CD4-positive, alpha-beta T cell (primary cell): ENCODE measurements at regions not wholly inside any gene's neighbourhood (a gene's known extent, or its start where the extent isn't known, plus 50 kb on each side); places are given as distances from the start of the nearest gene placed in this dataset.

Experiments
- ATAC-seq: fragments of 200-7000 bp; cut with Tn5 transposase; one replicate; pipeline ENCODE4 v1.10.0; 2022; ENCODE audit warnings: mild to moderate bottlenecking; ENCODE audit not compliant: poor library complexity
- CTCF ChIA-PET: fragments of 350-600 bp; sonication (Branson Sonifier 250); formaldehyde crosslinking; loops from one replicate; lab custom pipeline; 2021; ENCODE audit warnings: antibody characterized with exemption, inconsistent platforms; lab: Charles Lee
- POLR2A ChIA-PET: fragments of 350-600 bp; sonication (Branson Sonifier 250); formaldehyde crosslinking; loops from one replicate; lab custom pipeline; 2021; ENCODE audit warnings: antibody characterized with exemption, inconsistent platforms; lab: Charles Lee
- DNase-seq, 14 experiments: peaks; one replicate each; pipeline ENCODE4 v3.0.0-alpha.2; 2013 to 2020; ENCODE audit warnings: mixed read lengths in 2 of 14
- H3K27ac ChIP-seq, 2 donors: one replicate each; pipeline versions ENCODE4 v1.5.1 to v1.7.0; 2013; ENCODE audit warnings: low read length in 2 of 2, low read depth in 1 of 2, mild to moderate bottlenecking in 1 of 2
- H3K27me3 ChIP-seq, 2 experiments: 1 replicate in 1 of 2; 2 replicates in 1 of 2; pipeline versions ENCODE4 v1.6.1 to v1.7.0; 2013; ENCODE audit warnings: low read length in 2 of 2, control low read depth in 1 of 2, mild to moderate bottlenecking in 1 of 2, moderate library complexity in 1 of 2; ENCODE audit not compliant: insufficient read depth in 2 of 2, control insufficient read depth in 1 of 2
- H3K36me3 ChIP-seq: one replicate; pipeline ENCODE4 v1.6.1; 2013; ENCODE audit warnings: low read length, control low read depth; ENCODE audit not compliant: insufficient read depth
- H3K4me1 ChIP-seq: one replicate; pipeline ENCODE4 v1.6.1; 2013; ENCODE audit warnings: low read length, control low read depth; ENCODE audit not compliant: insufficient read depth
- H3K4me3 ChIP-seq: one replicate; pipeline ENCODE4 v1.5.1; 2013; ENCODE audit warnings: mild to moderate bottlenecking, low read length, moderate library complexity
- H3K9me3 ChIP-seq, 2 experiments: 1 replicate in 1 of 2; 2 replicates in 1 of 2; pipeline versions ENCODE4 v1.6.1 to v1.7.0; 2013; ENCODE audit warnings: low read length in 2 of 2, mild to moderate bottlenecking in 2 of 2, control low read depth in 1 of 2, moderate library complexity in 1 of 2; ENCODE audit not compliant: control insufficient read depth in 1 of 2, insufficient read depth in 1 of 2
- H3K27ac Mint-ChIP-seq: one replicate; pipeline ENCODE4 v1.8.0; 2020; ENCODE audit warnings: mixed read lengths
- H3K27me3 Mint-ChIP-seq: one replicate; pipeline ENCODE4 v1.8.0; 2021; ENCODE audit warnings: mixed read lengths
- H3K36me3 Mint-ChIP-seq: one replicate; pipeline ENCODE4 v1.8.0; 2021; ENCODE audit warnings: low read depth, mixed read lengths
- H3K4me1 Mint-ChIP-seq: one replicate; pipeline ENCODE4 v1.8.0; 2021; ENCODE audit warnings: low read depth, mixed read lengths
- H3K4me3 Mint-ChIP-seq: one replicate; pipeline ENCODE4 v1.8.0; 2020; ENCODE audit warnings: mild to moderate bottlenecking, mixed read lengths
- H3K9me3 Mint-ChIP-seq: one replicate; pipeline ENCODE4 v1.8.0; 2020; ENCODE audit warnings: mixed read lengths
- intact Hi-C, 2 experiments: fragments of 100-400 bp; cut with DNase I in 1 of 2; cut with micrococcal nuclease in 1 of 2; formaldehyde crosslinking; loops; one replicate each; pipeline versions ENCODE4 v1.15.1 to v1.9.0; 2023 to 2025; cut with DNase I, micrococcal nuclease
- TF ChIP-seq, protein P1 (sequence below): fragments of 200-600 bp; IDR thresholded peaks from one replicate; pipeline ENCODE4 v1.8.0; 2022; ENCODE audit warnings: antibody characterized with exemption, mild to moderate bottlenecking

DNA sequence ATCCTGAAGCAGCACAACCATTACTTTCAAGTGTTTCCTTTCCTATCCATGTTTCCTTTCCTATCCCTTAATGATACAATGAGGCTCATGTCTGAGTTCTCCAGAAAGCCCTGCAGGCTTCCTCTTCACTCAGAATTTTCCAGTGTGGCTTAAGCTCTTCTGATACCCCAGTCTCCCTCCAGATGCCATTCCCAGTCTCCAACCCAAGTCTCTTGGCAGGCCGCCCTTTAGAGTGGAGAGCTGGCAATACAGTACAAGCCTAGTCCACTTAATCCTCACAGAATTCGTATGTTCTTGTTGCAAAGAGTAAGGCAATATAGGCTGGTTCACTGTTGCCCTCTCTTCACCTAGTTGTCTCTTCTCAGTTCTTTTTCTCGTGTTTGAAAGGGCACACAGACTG, 503.9 kb upstream of the MDFIC2 start:
- no peaks in the 10 kb centered on the region for H3K4me1 Mint-ChIP-seq
- peaks cover 2% of the 10 kb centered on the region for H3K9me3 Mint-ChIP-seq
- H3K4me3 ChIP-seq, result no peak overlapping the region
- TF ChIP-seq, protein P1, sequence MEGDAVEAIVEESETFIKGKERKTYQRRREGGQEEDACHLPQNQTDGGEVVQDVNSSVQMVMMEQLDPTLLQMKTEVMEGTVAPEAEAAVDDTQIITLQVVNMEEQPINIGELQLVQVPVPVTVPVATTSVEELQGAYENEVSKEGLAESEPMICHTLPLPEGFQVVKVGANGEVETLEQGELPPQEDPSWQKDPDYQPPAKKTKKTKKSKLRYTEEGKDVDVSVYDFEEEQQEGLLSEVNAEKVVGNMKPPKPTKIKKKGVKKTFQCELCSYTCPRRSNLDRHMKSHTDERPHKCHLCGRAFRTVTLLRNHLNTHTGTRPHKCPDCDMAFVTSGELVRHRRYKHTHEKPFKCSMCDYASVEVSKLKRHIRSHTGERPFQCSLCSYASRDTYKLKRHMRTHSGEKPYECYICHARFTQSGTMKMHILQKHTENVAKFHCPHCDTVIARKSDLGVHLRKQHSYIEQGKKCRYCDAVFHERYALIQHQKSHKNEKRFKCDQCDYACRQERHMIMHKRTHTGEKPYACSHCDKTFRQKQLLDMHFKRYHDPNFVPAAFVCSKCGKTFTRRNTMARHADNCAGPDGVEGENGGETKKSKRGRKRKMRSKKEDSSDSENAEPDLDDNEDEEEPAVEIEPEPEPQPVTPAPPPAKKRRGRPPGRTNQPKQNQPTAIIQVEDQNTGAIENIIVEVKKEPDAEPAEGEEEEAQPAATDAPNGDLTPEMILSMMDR, result no peak
- ChIA-PET CTCF (no interaction called here), POLR2A (no interaction called here)
- H3K36me3 ChIP-seq, result no peaks in the 10 kb centered on the region
- intact Hi-C loops, result no loop called here
- H3K27ac Mint-ChIP-seq, result no peak overlapping the region
- H3K27me3 ChIP-seq, result no peaks in the 10 kb centered on the region
- H3K4me3 Mint-ChIP-seq, result no peak overlapping the region
- peaks cover 0 to 4% of the 10 kb centered on the region in 2 experiments for H3K9me3 ChIP-seq
- no peaks in the 10 kb centered on the region for H3K4me1 ChIP-seq
- no peak for ATAC-seq
- no peaks in the 10 kb centered on the region for H3K36me3 Mint-ChIP-seq
- H3K27ac ChIP-seq, result no peak overlapping the region
- peaks cover 5% of the 10 kb centered on the region for H3K27me3 Mint-ChIP-seq
- no peak for DNase-seq

DNA sequence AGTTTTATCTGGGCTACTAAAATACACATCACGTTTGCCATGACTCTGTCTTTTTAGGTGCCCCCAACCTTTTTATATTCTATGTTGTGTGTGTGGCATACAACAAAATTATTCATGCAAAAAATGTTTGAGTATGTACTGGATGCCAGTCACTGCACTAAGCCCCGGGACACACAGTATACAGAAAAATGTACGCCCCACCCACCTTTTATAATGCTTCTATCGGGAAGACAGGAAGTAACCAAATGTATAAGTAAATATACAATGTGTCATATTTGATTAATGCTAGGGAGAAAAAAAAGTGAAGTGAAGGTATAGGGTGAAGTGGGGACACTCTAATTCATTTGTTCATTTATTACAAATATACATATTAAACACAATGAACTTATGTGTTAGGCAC, 503.4 kb upstream of the MDFIC2 start:
- Mint-ChIP-seq H3K27me3 (peaks cover 5% of the 10 kb centered on the region), H3K27ac (no peak overlapping the region), H3K4me1 (no peaks in the 10 kb centered on the region), H3K9me3 (peaks cover 2% of the 10 kb centered on the region), H3K4me3 (no peak overlapping the region), H3K36me3 (no peaks in the 10 kb centered on the region)
- Histone ChIP-seq H3K4me3 (no peak overlapping the region), H3K27ac (no peak overlapping the region), H3K27me3 (no peaks in the 10 kb centered on the region), H3K36me3 (no peaks in the 10 kb centered on the region), H3K9me3 (peaks cover 0 to 4% of the 10 kb centered on the region in 2 experiments), H3K4me1 (no peaks in the 10 kb centered on the region)
- intact Hi-C loops, result no loop called here
- DNase-seq, result no peak
- CTCF ChIA-PET, result no interaction called here
- TF ChIP-seq, protein P1, result no peak
- POLR2A ChIA-PET, result no interaction called here
- ATAC-seq, result no peak

DNA sequence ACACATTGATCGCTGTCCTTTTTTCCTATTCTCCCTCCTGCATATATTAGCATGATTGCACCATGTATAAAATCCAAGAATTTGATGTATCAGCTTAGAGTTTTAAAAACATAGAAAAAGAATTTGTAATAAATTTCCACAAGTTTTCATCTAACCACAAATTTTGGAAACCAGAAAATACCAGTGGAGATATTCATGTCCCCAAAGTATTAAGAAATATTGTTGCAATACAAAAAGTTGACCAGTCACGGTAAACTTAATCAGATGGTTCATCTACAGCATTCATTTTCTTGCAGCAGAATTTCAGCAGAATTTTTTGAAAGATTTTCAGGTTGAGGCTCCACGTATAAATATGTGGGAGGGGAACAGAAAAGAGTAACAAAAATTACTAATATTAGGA, 500.9 kb upstream of the MDFIC2 start:
- no peak overlapping the region for H3K27ac Mint-ChIP-seq
- H3K36me3 ChIP-seq, result no peaks in the 10 kb centered on the region
- CTCF ChIA-PET, result no interaction called here
- intact Hi-C loops, result no loop called here
- H3K4me3 ChIP-seq, result no peak overlapping the region
- H3K4me1 Mint-ChIP-seq, result no peaks in the 10 kb centered on the region
- H3K27me3 Mint-ChIP-seq, result peaks cover 5% of the 10 kb centered on the region
- H3K4me3 Mint-ChIP-seq, result no peak overlapping the region
- no peak overlapping the region for H3K27ac ChIP-seq
- peaks cover 0 to 3% of the 10 kb centered on the region in 2 experiments for H3K9me3 ChIP-seq
- POLR2A ChIA-PET, result no interaction called here
- DNase-seq (no peak), ATAC-seq (no peak)
- H3K27me3 ChIP-seq, result no peaks in the 10 kb centered on the region
- H3K9me3 Mint-ChIP-seq, result peaks cover 2% of the 10 kb centered on the region
- H3K36me3 Mint-ChIP-seq, result no peaks in the 10 kb centered on the region
- TF ChIP-seq, protein P1, result no peak
- H3K4me1 ChIP-seq, result no peaks in the 10 kb centered on the region
